Gastroesophageal sphincter (tissue), 3 donors: ENCODE measurements at regions not wholly inside any gene's neighbourhood (a gene's known extent, or its start where the extent isn't known, plus 50 kb on each side); places are given as distances from the start of the nearest gene placed in this dataset.

Experiments
- CTCF ChIP-seq, 4 experiments: fragments of 200-600 bp in 2 of 4; fragments of 450-650 bp in 2 of 4; sonication (generic) in 1 of 4; IDR thresholded peaks; one replicate each; pipeline ENCODE4 v1.5.1; 2017 to 2019; ENCODE audit warnings: antibody characterized with exemption in 4 of 4, mild to moderate bottlenecking in 2 of 4, moderate library complexity in 2 of 4
- EP300 ChIP-seq: sonication (generic); formaldehyde crosslinking; IDR thresholded peaks from one replicate; pipeline ENCODE4 v1.6.1; 2017; ENCODE audit warnings: antibody characterized with exemption, mild to moderate bottlenecking

- no peak for TF ChIP-seq EP300
- TF ChIP-seq CTCF (IDR thresholded peaks at IDR 0.05) = no peak
These were observed 103.6 kb downstream of the GNL3L start for GRCh38 chrX:54633641-54634040.
